WERI-Rb-1 (cell line): ENCODE measurements at regions not wholly inside any gene's neighbourhood (a gene's known extent, or its start where the extent isn't known, plus 50 kb on each side); places are given as distances from the start of the nearest gene placed in this dataset.

Source experiments
- DNase-seq: peaks from one replicate; pipeline ENCODE4 v3.0.0-alpha.2; 2020
- H3K27ac ChIP-seq: fragments of 250-450 bp; sonication (Bioruptor Pico); 2 replicates; pipeline ENCODE4 v1.5.1; 2020; ENCODE audit warnings: mild to moderate bottlenecking, moderate library complexity
- H3K27me3 ChIP-seq: fragments of 250-450 bp; sonication (Bioruptor Pico); 2 replicates; pipeline ENCODE4 v1.5.1; 2021; ENCODE audit warnings: mild to moderate bottlenecking, low read depth, moderate library complexity; ENCODE audit not compliant: insufficient read depth, severe bottlenecking
- H3K36me3 ChIP-seq: fragments of 250-450 bp; sonication (Bioruptor Pico); 2 replicates; pipeline ENCODE4 v1.5.1; 2020; ENCODE audit warnings: mild to moderate bottlenecking, moderate library complexity
- H3K4me3 ChIP-seq: 2 replicates; pipeline ENCODE4 v1.5.1; 2011; ENCODE audit warnings: low read depth, mild to moderate bottlenecking, control low read depth, low read length
- H3K9me3 ChIP-seq: fragments of 250-450 bp; sonication (Bioruptor Pico); 2 replicates; pipeline ENCODE4 v1.5.1; 2021; ENCODE audit warnings: mild to moderate bottlenecking, moderate library complexity; ENCODE audit not compliant: severe bottlenecking
- TF ChIP-seq, protein P1 (sequence below): IDR thresholded peaks from 2 replicates; pipeline ENCODE4 v1.5.1; 2011; ENCODE audit warnings: low read depth, mild to moderate bottlenecking, control low read depth, inconsistent platforms, low read length

DNA sequence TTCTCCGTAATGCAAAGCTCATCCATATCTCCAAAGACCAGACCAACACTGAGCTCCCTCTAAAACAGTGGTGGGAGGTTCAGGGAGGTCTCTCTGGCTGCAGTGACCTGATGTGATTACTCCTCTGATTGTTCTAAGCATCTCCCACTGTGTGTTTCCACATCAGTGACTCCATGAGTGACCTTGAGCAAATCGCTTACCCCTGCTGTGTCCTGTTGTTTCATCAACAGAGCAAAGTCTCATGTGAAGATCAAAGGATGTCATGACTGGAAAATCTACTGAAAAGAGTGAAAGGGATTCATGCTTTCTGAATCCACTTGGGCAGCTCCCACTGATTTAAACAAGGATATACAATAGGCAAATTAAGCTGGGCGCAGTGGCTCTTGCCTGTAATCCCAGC lies 352.9 kb downstream of the TMEM114 start:
- no peak for DNase-seq
- peaks cover 38% of the 10 kb centered on the region for H3K27me3 ChIP-seq
- H3K9me3 ChIP-seq, result no peaks in the 10 kb centered on the region
- H3K27ac ChIP-seq, result no peak overlapping the region
- H3K36me3 ChIP-seq, result no peaks in the 10 kb centered on the region
- H3K4me3 ChIP-seq, result no peak overlapping the region
- TF ChIP-seq, protein P1, sequence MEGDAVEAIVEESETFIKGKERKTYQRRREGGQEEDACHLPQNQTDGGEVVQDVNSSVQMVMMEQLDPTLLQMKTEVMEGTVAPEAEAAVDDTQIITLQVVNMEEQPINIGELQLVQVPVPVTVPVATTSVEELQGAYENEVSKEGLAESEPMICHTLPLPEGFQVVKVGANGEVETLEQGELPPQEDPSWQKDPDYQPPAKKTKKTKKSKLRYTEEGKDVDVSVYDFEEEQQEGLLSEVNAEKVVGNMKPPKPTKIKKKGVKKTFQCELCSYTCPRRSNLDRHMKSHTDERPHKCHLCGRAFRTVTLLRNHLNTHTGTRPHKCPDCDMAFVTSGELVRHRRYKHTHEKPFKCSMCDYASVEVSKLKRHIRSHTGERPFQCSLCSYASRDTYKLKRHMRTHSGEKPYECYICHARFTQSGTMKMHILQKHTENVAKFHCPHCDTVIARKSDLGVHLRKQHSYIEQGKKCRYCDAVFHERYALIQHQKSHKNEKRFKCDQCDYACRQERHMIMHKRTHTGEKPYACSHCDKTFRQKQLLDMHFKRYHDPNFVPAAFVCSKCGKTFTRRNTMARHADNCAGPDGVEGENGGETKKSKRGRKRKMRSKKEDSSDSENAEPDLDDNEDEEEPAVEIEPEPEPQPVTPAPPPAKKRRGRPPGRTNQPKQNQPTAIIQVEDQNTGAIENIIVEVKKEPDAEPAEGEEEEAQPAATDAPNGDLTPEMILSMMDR, result no peak

DNA sequence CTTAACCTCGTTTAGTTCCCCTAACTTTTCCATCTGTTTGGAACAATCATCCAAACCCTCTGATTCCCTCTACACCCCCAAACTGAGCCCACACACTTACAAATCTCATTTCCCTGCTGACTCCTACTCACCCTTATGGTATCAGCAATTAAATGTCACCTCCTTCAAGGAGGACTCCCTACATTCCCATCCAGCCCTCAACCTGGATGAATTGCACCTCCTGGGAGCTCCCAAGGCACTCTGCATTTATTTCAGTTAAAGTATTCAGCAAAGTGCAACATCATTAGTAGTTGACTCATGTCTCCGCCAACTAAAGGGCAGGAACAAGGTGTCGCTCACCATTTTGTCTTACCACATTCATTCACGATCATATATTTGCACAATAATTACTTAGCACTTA lies 353.5 kb downstream of the TMEM114 start:
- TF ChIP-seq, protein P1, result no peak
- H3K9me3 ChIP-seq, result no peaks in the 10 kb centered on the region

DNA sequence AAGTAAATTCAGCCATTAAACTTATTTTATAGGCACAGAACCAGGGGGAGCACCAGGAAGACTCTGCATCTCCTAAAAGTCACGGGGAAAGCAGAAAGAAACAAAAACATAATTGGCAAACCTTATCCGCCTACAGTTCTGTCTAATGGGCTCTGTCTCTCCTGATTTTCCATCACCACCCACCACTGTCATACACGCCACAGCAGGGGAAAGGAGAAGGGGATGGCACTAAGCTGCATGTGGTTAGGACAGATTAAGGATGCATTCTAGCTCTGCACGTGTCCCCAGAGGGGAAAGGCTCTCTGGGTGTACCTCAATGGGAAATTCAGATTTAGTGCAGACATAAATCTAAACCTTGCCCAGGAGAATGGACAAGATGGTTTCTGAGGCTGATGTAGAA lies 359.8 kb downstream of the TMEM114 start:
- Histone ChIP-seq H3K27ac (no peak overlapping the region), H3K9me3 (no peaks in the 10 kb centered on the region), H3K4me3 (no peak overlapping the region), H3K27me3 (peaks cover 28% of the 10 kb centered on the region), H3K36me3 (no peaks in the 10 kb centered on the region)
- TF ChIP-seq, protein P1, result no peak
- no peak for DNase-seq

More for the DNA sequence above, 353.5 kb downstream of the TMEM114 start:
- no peak for DNase-seq
- no peaks in the 10 kb centered on the region for H3K36me3 ChIP-seq
- no peak overlapping the region for H3K27ac ChIP-seq
- peaks cover 38% of the 10 kb centered on the region for H3K27me3 ChIP-seq
- no peak overlapping the region for H3K4me3 ChIP-seq

DNA sequence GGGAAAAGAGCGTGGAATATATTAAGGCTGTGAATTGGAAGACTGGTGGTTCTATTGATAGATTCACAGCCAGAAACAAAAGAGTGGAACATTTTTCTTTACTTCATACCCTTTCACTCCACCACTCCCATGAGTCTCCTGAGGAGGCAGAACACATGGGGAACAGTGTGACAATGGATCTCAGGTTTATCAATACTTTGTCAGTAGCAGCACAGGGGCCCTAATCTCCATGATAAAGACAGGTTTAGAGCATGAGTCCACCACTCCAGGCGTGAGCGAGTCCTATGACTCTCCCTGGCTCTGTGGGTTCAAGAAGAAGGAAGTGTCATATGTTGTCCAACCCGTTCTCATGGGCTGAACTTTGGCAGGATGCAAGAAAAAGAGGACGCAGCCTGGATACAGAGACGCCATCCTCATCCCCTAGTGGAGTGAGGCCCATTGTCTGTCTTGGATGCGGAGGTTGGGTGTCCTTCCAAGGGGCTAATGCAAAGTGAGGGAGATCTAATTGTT lies 361.2 kb downstream of the TMEM114 start:
- TF ChIP-seq, protein P1, result no peak
- no peaks in the 10 kb centered on the region for H3K9me3 ChIP-seq
- H3K4me3 ChIP-seq, result no peak overlapping the region
- H3K27me3 ChIP-seq, result peaks cover 26% of the 10 kb centered on the region
- no peak overlapping the region for H3K27ac ChIP-seq
- H3K36me3 ChIP-seq, result no peaks in the 10 kb centered on the region
- no peak for DNase-seq

DNA sequence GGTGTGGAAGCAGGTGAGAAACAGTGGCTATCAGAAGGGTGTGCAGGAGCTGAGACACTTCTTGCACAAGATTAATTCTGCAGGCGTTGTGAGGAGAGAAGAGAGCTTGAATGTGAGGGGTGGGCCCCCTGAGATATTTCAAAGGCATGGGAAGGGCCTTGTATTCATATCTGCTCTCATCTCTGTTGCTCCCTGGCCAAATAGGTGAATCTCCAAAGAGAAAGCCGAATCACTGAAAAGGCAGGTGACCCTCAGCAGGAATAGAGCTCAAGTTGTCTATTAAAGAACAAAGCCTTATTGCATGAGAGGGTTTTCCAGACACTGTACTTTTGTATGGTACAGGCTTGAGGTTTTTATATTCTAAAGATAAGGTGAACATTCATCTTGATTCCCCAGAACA lies 373.1 kb downstream of the TMEM114 start:
- no peaks in the 10 kb centered on the region for H3K9me3 ChIP-seq
- no peak overlapping the region for H3K4me3 ChIP-seq
- no peak overlapping the region for H3K27ac ChIP-seq
- TF ChIP-seq, protein P1, result no peak
- H3K36me3 ChIP-seq, result no peaks in the 10 kb centered on the region
- DNase-seq, result no peak
- H3K27me3 ChIP-seq, result peaks cover 53% of the 10 kb centered on the region

DNA sequence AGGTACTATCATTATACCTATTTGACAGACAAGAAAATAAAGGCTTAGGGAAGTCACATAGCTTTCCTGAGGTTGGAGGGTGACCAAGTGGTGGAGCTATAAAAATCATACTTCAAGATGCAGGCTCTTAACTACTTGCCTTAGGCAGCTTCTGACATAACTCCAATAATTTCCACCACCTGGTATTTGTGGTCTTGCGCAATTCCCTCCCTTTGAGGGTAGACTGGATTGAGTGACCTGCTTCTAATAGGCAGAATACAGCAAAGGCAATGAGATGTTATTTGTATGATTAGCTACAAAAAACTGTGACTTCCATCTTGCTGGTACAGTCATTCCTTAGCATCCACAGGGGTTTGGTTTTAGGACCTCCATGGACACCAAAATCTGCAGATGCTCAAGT lies 385.5 kb downstream of the TMEM114 start:
- Histone ChIP-seq H3K27ac (no peak overlapping the region), H3K27me3 (peaks cover 23% of the 10 kb centered on the region), H3K9me3 (peaks cover 6% of the 10 kb centered on the region), H3K4me3 (no peak overlapping the region), H3K36me3 (no peaks in the 10 kb centered on the region)
- DNase-seq, result no peak
- TF ChIP-seq, protein P1, result no peak
